ENCODE measurements at regions not wholly inside any gene's neighbourhood (a gene's known extent, or its start where the extent isn't known, plus 50 kb on each side); places are given as distances from the start of the nearest gene placed in this dataset.

DNA sequence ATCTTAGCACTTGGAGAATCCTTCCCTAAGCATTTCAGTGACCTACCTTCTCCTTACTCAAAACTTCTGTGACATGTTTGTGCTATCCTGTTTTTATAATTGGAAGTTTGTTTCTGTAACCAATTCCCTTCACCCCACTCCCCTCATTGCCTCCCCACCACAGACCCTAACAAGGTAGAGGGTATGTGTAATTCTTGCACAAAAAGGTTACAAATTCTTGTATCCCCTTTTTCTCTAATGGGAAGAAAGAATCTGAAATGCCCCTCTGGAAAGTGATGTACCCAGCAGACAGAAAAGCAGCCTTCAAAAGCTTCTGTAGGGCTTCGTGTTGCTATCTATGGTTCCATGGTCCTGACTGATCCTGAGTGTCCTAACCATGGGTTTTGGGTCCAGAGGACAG lies 111.7 kb upstream of the TMEM170B start:
- TF ChIP-seq, protein P1, sequence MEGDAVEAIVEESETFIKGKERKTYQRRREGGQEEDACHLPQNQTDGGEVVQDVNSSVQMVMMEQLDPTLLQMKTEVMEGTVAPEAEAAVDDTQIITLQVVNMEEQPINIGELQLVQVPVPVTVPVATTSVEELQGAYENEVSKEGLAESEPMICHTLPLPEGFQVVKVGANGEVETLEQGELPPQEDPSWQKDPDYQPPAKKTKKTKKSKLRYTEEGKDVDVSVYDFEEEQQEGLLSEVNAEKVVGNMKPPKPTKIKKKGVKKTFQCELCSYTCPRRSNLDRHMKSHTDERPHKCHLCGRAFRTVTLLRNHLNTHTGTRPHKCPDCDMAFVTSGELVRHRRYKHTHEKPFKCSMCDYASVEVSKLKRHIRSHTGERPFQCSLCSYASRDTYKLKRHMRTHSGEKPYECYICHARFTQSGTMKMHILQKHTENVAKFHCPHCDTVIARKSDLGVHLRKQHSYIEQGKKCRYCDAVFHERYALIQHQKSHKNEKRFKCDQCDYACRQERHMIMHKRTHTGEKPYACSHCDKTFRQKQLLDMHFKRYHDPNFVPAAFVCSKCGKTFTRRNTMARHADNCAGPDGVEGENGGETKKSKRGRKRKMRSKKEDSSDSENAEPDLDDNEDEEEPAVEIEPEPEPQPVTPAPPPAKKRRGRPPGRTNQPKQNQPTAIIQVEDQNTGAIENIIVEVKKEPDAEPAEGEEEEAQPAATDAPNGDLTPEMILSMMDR (IDR thresholded peaks at IDR 0.05), result no peak
- TF ChIP-seq EZH2phosphoT487 (IDR thresholded peaks at IDR 0.05; ENCODE audit: borderline replicate concordance, low read depth) (no peak), NFIC (IDR thresholded peaks at IDR 0.05; ENCODE audit: borderline replicate concordance) (no peak), FOSL2 (IDR thresholded peaks at IDR 0.05; ENCODE audit: borderline replicate concordance, low read depth) (no peak), TAF1 (IDR thresholded peaks at IDR 0.05; ENCODE audit: borderline replicate concordance, low read depth, low read length) (no peak), POLR2AphosphoS5 (IDR thresholded peaks at IDR 0.05; ENCODE audit: low read depth, low read length) (no peak), RAD21 (IDR thresholded peaks at IDR 0.05; ENCODE audit: low read length) (no peak), EP300 (IDR thresholded peaks at IDR 0.05; ENCODE audit: borderline replicate concordance in 1 of 2, low read depth in 1 of 2, low read length in 1 of 2) (no peak), TEAD4 (IDR thresholded peaks at IDR 0.05; ENCODE audit: borderline replicate concordance, insufficient read depth) (no peak), CHD2 (IDR thresholded peaks at IDR 0.05; ENCODE audit: low read length, partially characterized antibody) (no peak), RFX5 (IDR thresholded peaks at IDR 0.05; ENCODE audit: low read length) (no peak)
- TF ChIP-seq, protein P2, sequence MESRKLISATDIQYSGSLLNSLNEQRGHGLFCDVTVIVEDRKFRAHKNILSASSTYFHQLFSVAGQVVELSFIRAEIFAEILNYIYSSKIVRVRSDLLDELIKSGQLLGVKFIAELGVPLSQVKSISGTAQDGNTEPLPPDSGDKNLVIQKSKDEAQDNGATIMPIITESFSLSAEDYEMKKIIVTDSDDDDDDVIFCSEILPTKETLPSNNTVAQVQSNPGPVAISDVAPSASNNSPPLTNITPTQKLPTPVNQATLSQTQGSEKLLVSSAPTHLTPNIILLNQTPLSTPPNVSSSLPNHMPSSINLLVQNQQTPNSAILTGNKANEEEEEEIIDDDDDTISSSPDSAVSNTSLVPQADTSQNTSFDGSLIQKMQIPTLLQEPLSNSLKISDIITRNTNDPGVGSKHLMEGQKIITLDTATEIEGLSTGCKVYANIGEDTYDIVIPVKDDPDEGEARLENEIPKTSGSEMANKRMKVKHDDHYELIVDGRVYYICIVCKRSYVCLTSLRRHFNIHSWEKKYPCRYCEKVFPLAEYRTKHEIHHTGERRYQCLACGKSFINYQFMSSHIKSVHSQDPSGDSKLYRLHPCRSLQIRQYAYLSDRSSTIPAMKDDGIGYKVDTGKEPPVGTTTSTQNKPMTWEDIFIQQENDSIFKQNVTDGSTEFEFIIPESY (IDR thresholded peaks at IDR 0.05; ENCODE audit: borderline replicate concordance, low read depth), result no peak
- TF ChIP-seq, protein P3, sequence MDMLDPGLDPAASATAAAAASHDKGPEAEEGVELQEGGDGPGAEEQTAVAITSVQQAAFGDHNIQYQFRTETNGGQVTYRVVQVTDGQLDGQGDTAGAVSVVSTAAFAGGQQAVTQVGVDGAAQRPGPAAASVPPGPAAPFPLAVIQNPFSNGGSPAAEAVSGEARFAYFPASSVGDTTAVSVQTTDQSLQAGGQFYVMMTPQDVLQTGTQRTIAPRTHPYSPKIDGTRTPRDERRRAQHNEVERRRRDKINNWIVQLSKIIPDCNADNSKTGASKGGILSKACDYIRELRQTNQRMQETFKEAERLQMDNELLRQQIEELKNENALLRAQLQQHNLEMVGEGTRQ (IDR thresholded peaks at IDR 0.05; ENCODE audit: borderline replicate concordance, low read depth, low read length), result no peak
- TF ChIP-seq, protein P4, sequence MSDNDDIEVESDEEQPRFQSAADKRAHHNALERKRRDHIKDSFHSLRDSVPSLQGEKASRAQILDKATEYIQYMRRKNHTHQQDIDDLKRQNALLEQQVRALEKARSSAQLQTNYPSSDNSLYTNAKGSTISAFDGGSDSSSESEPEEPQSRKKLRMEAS (IDR thresholded peaks at IDR 0.05; ENCODE audit: low read depth), result no peak
